Breast epithelium (tissue), 3 donors: ENCODE measurements at regions not wholly inside any gene's neighbourhood (a gene's known extent, or its start where the extent isn't known, plus 50 kb on each side); places are given as distances from the start of the nearest gene placed in this dataset.

Experiments used
- CTCF ChIP-seq, 3 donors: fragments of 450-650 bp; IDR thresholded peaks; one replicate each; pipeline ENCODE4 v1.5.1; 2016 to 2017; ENCODE audit warnings: antibody characterized with exemption in 3 of 3, mild to moderate bottlenecking in 3 of 3, moderate library complexity in 3 of 3
- POLR2A ChIP-seq: fragments of 450-650 bp; IDR thresholded peaks from one replicate; pipeline ENCODE4 v1.6.1; 2016; ENCODE audit warnings: antibody characterized with exemption, mild to moderate bottlenecking, moderate library complexity

- TF ChIP-seq POLR2A (no peak), CTCF (IDR thresholded peaks at IDR 0.05) (no peak)
These were observed 287.6 kb downstream of the CASP12 start for GRCh38 chr11:104610635-104611034.
